RCC 7860 (cell line): ENCODE measurements at regions not wholly inside any gene's neighbourhood (a gene's known extent, or its start where the extent isn't known, plus 50 kb on each side); places are given as distances from the start of the nearest gene placed in this dataset.

Experiments
- DNase-seq: peaks from one replicate; pipeline ENCODE4 v3.0.0-alpha.2; 2015; ENCODE audit warnings: low spot score
- FAIRE-seq: peaks from 2 replicates; lab custom pipeline; 2012; peaks lifted over from hg19 to GRCh38; lab: Jason Lieb, UNC

DNA sequence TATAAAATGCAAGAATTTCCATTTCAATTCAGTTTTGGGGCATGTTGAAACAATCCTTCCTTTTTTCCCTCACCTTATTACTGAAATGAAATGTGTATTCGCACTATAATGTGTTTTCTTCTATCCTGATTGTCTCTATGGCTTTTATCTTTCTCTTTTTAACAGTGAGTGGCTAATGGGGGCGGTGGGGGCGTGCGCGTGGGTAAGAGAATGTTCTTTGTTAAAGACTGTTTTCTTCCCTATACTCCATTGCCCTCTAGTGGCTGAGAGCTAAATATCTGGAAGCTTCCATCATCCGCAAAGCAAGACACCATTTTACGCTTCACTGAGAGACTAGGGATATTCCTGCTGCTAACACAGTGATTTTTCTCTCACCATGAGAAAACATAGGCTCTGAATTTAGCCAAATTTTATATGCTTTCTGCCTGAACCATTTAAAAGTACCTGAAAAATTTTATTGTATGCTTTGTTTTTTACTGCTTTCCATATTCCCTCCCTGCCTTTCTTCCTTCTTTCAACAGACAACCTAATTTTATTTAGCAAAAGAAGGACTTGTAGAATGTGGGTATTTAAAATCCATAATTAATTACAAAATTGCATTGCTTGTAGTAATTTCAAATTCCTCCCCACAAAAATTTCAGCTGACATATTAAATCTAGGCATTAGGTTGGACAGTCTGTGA, 194.0 kb downstream of the GASK1B start:
- peak; percentile 58 for DNase-seq
- FAIRE-seq: no peak

GRCh38 chr4:157977086-157977485, 195.7 kb downstream of the GASK1B start:
- DNase-seq (no peak), FAIRE-seq (no peak)

DNA sequence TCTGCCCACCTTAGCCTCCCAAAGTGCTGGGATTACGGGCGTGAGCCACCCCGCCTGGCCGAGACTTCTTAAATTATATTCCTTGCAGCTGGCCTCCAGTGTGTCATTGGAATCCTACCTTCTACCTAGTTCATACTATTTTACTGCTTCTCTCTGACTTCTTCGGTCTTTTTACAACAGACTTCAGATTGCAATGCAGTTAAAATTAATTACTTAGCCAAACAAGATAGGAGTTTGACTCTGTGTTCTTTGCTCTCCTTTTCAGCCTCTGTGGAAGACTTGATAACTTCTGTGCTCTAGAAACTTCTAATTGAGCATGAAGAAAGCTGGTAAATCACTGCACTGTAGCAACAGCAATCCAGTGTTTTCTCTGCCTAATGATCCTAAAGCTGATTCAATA, 199.5 kb downstream of the GASK1B start:
- FAIRE-seq (no peak), DNase-seq (no peak)

GRCh38 chr4:157964463-157964862, 208.4 kb downstream of the GASK1B start:
- no peak for DNase-seq

GRCh38 chr4:157961229-157961990, 211.4 kb downstream of the GASK1B start:
- FAIRE-seq (no peak), DNase-seq (no peak)

More at GRCh38 chr4:157964463-157964862, 208.4 kb downstream of the GASK1B start:
- FAIRE-seq: no peak

DNA sequence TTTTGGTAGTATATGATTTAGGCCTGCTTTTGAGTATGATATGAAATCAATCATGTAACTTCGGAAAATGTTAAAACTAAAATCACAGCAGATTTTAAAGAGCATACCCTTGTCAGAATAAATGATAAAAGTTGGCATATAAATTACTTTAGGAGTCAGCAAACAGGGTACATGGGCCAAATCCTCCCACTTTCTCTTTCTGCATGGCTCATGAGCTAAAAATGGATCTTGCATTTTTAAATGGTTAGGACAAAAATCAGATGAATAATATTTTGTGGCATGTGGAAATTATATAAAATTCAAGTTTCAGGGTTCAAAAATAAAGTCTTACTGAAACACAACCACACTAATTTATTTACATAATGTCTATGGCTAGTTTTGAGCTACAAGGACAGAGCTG, 214.9 kb downstream of the GASK1B start:
- DNase-seq (no peak), FAIRE-seq (no peak)

- FAIRE-seq: no peak
- DNase-seq: no peak
Observed at GRCh38 chr4:157942017-157942416, 230.8 kb downstream of the GASK1B start.

DNA sequence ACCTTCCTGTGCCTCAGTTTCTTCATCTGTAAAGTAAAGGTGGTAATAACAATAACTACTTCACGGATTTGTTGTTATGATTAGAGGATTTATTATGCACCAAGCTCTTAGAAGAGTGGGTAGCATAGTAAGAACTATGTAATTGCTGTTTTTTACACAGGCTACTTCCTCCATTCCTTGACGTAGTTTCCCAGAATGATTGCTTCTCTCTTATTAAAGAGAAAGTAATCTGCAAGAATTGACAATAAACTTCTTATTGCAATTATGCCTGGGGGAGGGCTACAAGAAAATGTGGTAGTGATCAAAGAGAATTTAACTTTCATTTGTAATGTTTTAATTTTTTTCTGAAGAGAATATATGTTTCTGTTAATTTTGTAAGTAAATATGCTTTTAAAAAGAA, 238.7 kb downstream of the GASK1B start:
- FAIRE-seq: no peak

GRCh38 chr4:157932936-157933335, 239.9 kb downstream of the GASK1B start:
- DNase-seq: no peak
- no peak for FAIRE-seq

More for the DNA sequence above, 238.7 kb downstream of the GASK1B start:
- no peak for DNase-seq

DNA sequence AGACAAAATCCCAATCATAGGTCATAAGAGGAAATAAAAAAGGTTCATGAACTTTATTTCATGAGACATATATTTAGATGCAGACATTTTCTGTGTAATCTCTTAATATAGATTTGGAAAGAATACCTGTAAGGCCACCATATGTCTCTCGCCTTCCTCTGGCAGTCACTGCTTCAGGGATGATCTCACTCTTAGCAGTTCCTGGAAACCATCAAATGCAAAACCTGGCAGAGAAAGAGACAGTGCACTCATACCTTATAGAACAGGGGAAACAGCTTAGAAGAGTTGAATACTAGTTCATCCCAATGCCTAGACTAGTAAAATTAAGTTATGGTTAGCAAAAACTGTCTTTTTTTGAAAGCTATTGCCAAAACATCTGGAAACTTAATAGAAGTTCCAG, 243.3 kb downstream of the GASK1B start:
- FAIRE-seq: no peak
- DNase-seq: no peak

DNA sequence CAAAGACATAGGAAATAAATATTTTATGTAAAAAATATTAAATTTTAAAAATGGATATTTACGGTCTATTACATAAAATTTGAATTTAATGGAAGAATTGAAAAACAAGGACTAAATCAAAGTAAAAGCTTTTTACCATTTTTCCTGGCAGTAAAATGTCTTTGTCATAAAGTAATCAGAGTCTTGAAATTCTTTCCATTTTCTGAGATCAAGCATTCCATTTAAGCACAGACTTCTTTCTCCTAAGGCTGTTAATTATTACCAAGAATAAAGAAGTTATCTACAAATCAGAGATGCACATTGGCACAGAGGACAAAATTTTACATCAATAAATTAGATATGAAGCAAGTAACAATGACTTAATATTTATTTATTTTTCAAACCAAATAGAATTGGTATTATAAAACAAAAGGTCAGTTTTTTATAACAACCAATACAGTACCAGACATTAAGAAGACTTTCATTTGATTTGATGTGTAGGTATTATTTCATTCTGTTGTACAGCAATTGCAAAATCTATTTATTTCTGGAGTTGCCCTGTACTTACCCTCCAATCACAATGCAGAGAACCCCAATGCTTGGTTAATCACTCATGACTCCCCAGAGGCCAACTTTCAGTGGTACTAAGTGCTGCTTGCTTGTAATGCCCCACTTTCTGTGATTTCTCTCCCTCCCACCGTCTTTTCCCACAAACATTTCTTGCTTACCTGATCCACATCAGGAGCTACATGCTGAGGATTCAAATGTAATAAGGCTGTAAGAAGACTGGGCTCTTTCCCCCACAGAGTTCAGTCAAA, 254.6 kb downstream of the GASK1B start:
- FAIRE-seq: peak; percentile 50
- peak; percentile 16 for DNase-seq

DNA sequence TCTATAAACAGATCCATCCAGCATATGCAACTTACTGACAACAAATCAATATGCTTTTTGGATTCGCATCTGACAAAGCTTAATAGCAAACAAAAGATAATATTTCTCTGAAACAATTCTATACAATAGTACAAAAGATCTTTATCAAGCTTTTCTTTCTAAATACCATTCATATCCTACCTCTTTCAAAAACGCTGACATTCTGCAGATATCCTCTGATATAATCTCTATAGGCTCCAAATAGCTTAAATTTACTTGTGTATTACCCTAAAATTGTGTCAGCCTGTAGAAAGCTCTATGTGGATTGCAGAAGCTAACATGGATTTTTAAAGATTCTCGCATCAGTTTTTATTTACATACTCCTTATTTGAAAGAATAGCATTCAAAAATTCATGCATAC, 260.6 kb downstream of the GASK1B start:
- DNase-seq (no peak), FAIRE-seq (no peak)

DNA sequence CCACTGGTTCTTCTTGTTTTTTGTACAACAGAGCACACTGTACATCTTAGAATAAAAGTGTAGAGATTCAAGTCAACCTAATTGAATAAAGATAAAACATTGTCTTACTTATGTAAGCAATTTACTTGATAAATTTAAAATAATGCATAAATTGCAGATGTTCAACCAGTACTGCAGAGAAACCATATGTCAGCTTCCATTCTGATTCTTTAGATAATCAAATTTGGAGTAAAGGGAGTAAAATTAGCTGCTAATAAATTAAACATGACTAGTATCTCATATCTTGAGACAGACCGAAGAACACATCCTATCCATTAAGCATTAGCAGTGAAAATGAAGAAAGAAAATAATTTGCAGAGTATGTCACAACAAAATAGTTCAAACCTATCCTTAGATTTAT, 261.2 kb downstream of the GASK1B start:
- FAIRE-seq: no peak
- no peak for DNase-seq

DNA sequence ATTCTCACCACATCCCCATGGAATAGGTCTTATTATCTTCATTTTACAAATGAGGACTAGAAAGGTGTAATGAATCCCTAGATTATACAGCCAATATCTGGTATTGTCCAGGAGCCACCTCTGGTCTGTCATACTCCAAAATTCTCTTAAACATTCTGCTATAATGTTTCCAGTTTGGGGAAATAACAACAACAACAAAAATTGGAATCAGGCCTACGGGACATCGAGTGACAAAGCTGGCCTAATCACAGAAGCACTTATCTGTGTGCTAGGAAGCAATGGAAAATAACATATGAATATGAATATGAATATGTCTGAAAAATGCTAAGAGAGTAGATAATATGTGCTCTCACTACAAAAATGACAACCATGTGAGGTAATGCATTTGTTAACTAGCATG, 264.1 kb downstream of the GASK1B start:
- no peak for DNase-seq

DNA sequence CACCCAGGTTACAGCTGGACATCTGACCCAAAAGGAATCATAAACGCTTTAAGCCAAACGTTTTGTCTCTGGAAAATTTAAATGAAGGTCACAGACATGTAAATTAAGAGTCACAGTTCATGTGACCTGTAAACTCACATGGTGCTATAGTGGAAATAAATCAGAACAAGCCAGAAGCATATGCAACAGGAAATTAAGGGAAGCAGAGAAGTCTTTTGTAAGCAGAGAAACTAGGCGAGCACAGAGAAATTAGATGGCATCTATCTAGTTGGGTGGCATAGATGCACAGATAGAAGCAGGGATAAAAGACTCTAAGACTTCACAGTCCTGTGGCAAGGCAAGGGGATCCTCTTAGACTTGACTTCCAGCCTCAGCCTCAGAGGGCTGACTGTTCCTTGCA, 264.8 kb downstream of the GASK1B start:
- DNase-seq: no peak

More for the DNA sequence above, 264.1 kb downstream of the GASK1B start:
- FAIRE-seq: no peak

GRCh38 chr4:157907226-157907946, 265.4 kb downstream of the GASK1B start:
- FAIRE-seq (no peak), DNase-seq (no peak)

More for the DNA sequence above, 264.8 kb downstream of the GASK1B start:
- FAIRE-seq: no peak

GRCh38 chr4:157898836-157899605, 273.8 kb downstream of the GASK1B start:
- FAIRE-seq: peak; percentile 35
- DNase-seq: peak; percentile 6

GRCh38 chr4:157897855-157898370, 274.9 kb downstream of the GASK1B start:
- no peak for DNase-seq
- FAIRE-seq: no peak

GRCh38 chr4:157896726-157897125, 276.1 kb downstream of the GASK1B start:
- DNase-seq (no peak), FAIRE-seq (no peak)

DNA sequence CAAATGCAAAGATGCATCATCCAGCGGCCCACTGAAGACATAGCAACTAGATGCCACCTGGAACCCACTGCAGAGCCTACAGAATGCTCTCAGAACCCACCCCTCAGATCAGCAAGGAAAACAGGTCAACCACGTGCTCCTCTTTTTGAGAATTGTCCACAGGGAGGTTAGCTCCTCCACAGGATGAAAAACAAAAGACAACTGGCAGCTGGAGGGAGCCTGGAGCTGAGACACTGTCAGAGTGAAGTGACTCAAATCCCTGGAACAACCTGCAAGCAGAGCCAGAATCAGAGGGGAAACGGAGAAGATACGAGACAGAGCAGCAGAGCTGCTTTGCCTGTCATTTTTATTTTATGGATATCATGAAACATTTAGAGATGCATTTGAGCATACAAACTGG, 277.6 kb downstream of the GASK1B start:
- DNase-seq: no peak
- no peak for FAIRE-seq
